Smooth muscle cell (in vitro differentiated cells): ENCODE measurements at regions not wholly inside any gene's neighbourhood (a gene's known extent, or its start where the extent isn't known, plus 50 kb on each side); places are given as distances from the start of the nearest gene placed in this dataset.
"Not testable (repeated sequence)": the region's sequence is repeated elsewhere in the genome, so short reads cannot be mapped to it uniquely, and the experiment has no call there.

Source experiments
- DNase-seq: peaks from one replicate; lab custom pipeline; 2025; ENCODE audit not compliant: unreplicated experiment; lab: John Stamatoyannopoulos, UW
- H2AFZ ChIP-seq: fragments of 200-600 bp; sonication (generic); 2 replicates; pipeline ENCODE4 v1.6.0; 2016; ENCODE audit warnings: antibody characterized with exemption, low read depth, mild to moderate bottlenecking
- H3F3A ChIP-seq: fragments of 200-600 bp; sonication (generic); 2 replicates; pipeline ENCODE4 v1.6.0; 2017; ENCODE audit warnings: antibody characterized with exemption, low read depth
- H3K27ac ChIP-seq: fragments of 200-600 bp; sonication (generic); 2 replicates; pipeline ENCODE4 v1.5.1; 2016; ENCODE audit warnings: low read depth, mild to moderate bottlenecking
- H3K27me3 ChIP-seq: fragments of 200-600 bp; sonication (generic); 2 replicates; pipeline ENCODE4 v1.6.1; 2016; ENCODE audit warnings: low read depth, mild to moderate bottlenecking
- H3K36me3 ChIP-seq: fragments of 200-600 bp; sonication (generic); 2 replicates; pipeline ENCODE4 v1.5.1; 2016; ENCODE audit warnings: low read depth
- H3K4me1 ChIP-seq: fragments of 200-600 bp; sonication (generic); 2 replicates; pipeline ENCODE4 v1.5.1; 2016; ENCODE audit warnings: low read depth
- H3K4me2 ChIP-seq: fragments of 200-600 bp; sonication (generic); 2 replicates; pipeline ENCODE4 v1.6.0; 2016; ENCODE audit warnings: mild to moderate bottlenecking
- H3K4me3 ChIP-seq: fragments of 200-600 bp; sonication (generic); 2 replicates; pipeline ENCODE4 v1.5.1; 2016; ENCODE audit warnings: mild to moderate bottlenecking
- H3K79me2 ChIP-seq: fragments of 200-600 bp; sonication (generic); 2 replicates; pipeline ENCODE4 v1.6.0; 2016; ENCODE audit warnings: low read depth, mild to moderate bottlenecking
- H3K9ac ChIP-seq: fragments of 200-600 bp; sonication (generic); 2 replicates; pipeline ENCODE4 v1.6.0; 2016; ENCODE audit warnings: low read depth
- H3K9me3 ChIP-seq: fragments of 200-600 bp; sonication (generic); replicated peaks from 2 replicates; pipeline ENCODE4 v1.5.1; 2016; ENCODE audit warnings: low read depth
- H4K20me1 ChIP-seq: fragments of 200-600 bp; sonication (generic); 2 replicates; pipeline ENCODE4 v1.6.0; 2016; ENCODE audit warnings: low read depth
- CTCF ChIP-seq: fragments of 200-600 bp; sonication (generic); IDR thresholded peaks from 2 replicates; pipeline ENCODE4 v1.5.1; 2017; ENCODE audit warnings: borderline replicate concordance, mild to moderate bottlenecking, antibody characterized with exemption; ENCODE audit not compliant: insufficient read depth, poor library complexity, severe bottlenecking
- WGBS: methylation state at CpG from one replicate; pipeline ENCODE4 v1.1.7; 2016; ENCODE audit warnings: low lambda C conversion rate; 5-methylcytosine and 5-hydroxymethylcytosine counted together

- Histone ChIP-seq H3K27ac (no peak overlapping the region), H3K27me3 (no peaks in the 10 kb centered on the region), H2AFZ (no peak overlapping the region), H3K4me2 (no peak overlapping the region), H3K79me2 (no peaks in the 10 kb centered on the region), H3K36me3 (no peaks in the 10 kb centered on the region), H3F3A (no peaks in the 10 kb centered on the region), H3K9me3 (no peaks in the 10 kb centered on the region), H3K4me3 (no peak overlapping the region), H3K9ac (no peak overlapping the region), H3K4me1 (no peaks in the 10 kb centered on the region), H4K20me1 (no peaks in the 10 kb centered on the region)
- no peak for TF ChIP-seq CTCF
- DNase-seq: no peak
Measured at GRCh38 chr5:42267091-42267490, 156.1 kb upstream of the GHR start.

GRCh38 chr5:42268170-42268569, 155.1 kb upstream of the GHR start:
- not testable (repeated sequence) for H3K4me1 ChIP-seq, H3K79me2 ChIP-seq, H3K27ac ChIP-seq, H3K9me3 ChIP-seq, DNase-seq, H3K27me3 ChIP-seq, H3K4me2 ChIP-seq, H4K20me1 ChIP-seq, H3K9ac ChIP-seq, H3F3A ChIP-seq, H2AFZ ChIP-seq, H3K36me3 ChIP-seq, H3K4me3 ChIP-seq
- 74% methylated on average over 1 of the region's 1 CpG for WGBS

GRCh38 chr5:42268630-42269029, 154.6 kb upstream of the GHR start:
- no peak for TF ChIP-seq CTCF
- Histone ChIP-seq H3K36me3 (no peaks in the 10 kb centered on the region), H3K4me1 (no peaks in the 10 kb centered on the region), H3K9ac (no peak overlapping the region), H3K4me2 (no peak overlapping the region), H3K27ac (no peak overlapping the region), H2AFZ (no peak overlapping the region), H3K4me3 (no peak overlapping the region), H3K27me3 (no peaks in the 10 kb centered on the region), H3K9me3 (no peaks in the 10 kb centered on the region), H3K79me2 (no peaks in the 10 kb centered on the region), H4K20me1 (no peaks in the 10 kb centered on the region), H3F3A (no peaks in the 10 kb centered on the region)
- 72% methylated on average over 2 of the region's 2 CpGs for WGBS
- no peak for DNase-seq

GRCh38 chr5:42270771-42271170, 152.5 kb upstream of the GHR start:
- no peak overlapping the region for H2AFZ ChIP-seq
- H3K9ac ChIP-seq: no peak overlapping the region
- H3K36me3 ChIP-seq: no peaks in the 10 kb centered on the region
- H3K27me3 ChIP-seq: no peaks in the 10 kb centered on the region
- H3K4me2 ChIP-seq: no peak overlapping the region
- TF ChIP-seq CTCF: no peak
- no peaks in the 10 kb centered on the region for H3F3A ChIP-seq
- H3K9me3 ChIP-seq: no peaks in the 10 kb centered on the region
- H4K20me1 ChIP-seq: no peaks in the 10 kb centered on the region
- H3K79me2 ChIP-seq: no peaks in the 10 kb centered on the region
- WGBS: 91% methylated on average over 2 of the region's 2 CpGs
- no peak overlapping the region for H3K4me3 ChIP-seq
- no peak for DNase-seq
- H3K27ac ChIP-seq: no peak overlapping the region
- H3K4me1 ChIP-seq: no peaks in the 10 kb centered on the region
